Endothelial cell of umbilical vein (primary cell): ENCODE measurements at regions not wholly inside any gene's neighbourhood (a gene's known extent, or its start where the extent isn't known, plus 50 kb on each side); places are given as distances from the start of the nearest gene placed in this dataset.

Experiments
- BruUV-seq: library from RNA; stranded (reverse); fragments of 400-500 nt; replicated peaks from 2 replicates; lab custom pipeline; 2021; lab: Mats Ljungman, UMichigan
- CTCF ChIA-PET: fragments of 300-600, 350-600 bp; sonication (Branson Sonifier 250); formaldehyde crosslinking; loops from one replicate; lab custom pipeline; 2021; ENCODE audit warnings: antibody characterized with exemption, inconsistent platforms; lab: Charles Lee
- POLR2A ChIA-PET: fragments of 300-600, 350-600 bp; sonication (Branson Sonifier 250); formaldehyde crosslinking; loops from one replicate; lab custom pipeline; 2021; ENCODE audit warnings: antibody characterized with exemption, inconsistent platforms; lab: Charles Lee
- DNase-seq: peaks from one replicate; pipeline ENCODE4 v3.0.0-alpha.2; 2011; ENCODE audit warnings: low read depth, low spot score
- FAIRE-seq: peaks from 2 replicates; lab custom pipeline; 2011; peaks lifted over from hg19 to GRCh38; lab: Jason Lieb, UNC
- H2AFZ ChIP-seq: 2 replicates; pipeline ENCODE4 v1.6.0; 2012; ENCODE audit warnings: low read depth, low read length, control low read depth, inconsistent platforms
- H3K27ac ChIP-seq: 2 replicates; pipeline ENCODE4 v1.5.1; 2011; ENCODE audit warnings: low read depth, mild to moderate bottlenecking, control low read depth, low read length, moderate library complexity; ENCODE audit not compliant: insufficient read depth
- H3K27me3 ChIP-seq, 2 experiments: 2 replicates each; pipeline versions ENCODE4 v1.6.0 to v1.6.1; 2011; ENCODE audit warnings: low read length in 2 of 2, mixed read lengths in 1 of 2; ENCODE audit not compliant: control insufficient read depth in 2 of 2, insufficient read depth in 2 of 2
- H3K36me3 ChIP-seq, 2 experiments: 2 replicates in 1 of 2; 3 replicates in 1 of 2; pipeline ENCODE4 v1.5.1; 2011; ENCODE audit warnings: low read length in 2 of 2, mild to moderate bottlenecking in 1 of 2, moderate library complexity in 1 of 2; ENCODE audit not compliant: control insufficient read depth in 2 of 2, insufficient read depth in 2 of 2; ENCODE audit errors: extremely low read depth in 1 of 2
- H3K4me1 ChIP-seq: 3 replicates; pipeline ENCODE4 v1.5.1; 2011; ENCODE audit warnings: mild to moderate bottlenecking, low read length; ENCODE audit not compliant: control insufficient read depth, insufficient read depth; ENCODE audit errors: extremely low read depth
- H3K4me2 ChIP-seq: 2 replicates; pipeline ENCODE4 v1.6.1; 2011; ENCODE audit warnings: low read length, control low read depth, mixed read lengths; ENCODE audit not compliant: insufficient read depth
- H3K4me3 ChIP-seq, 3 experiments: fragments of 200-600 bp in 1 of 3; sonication (generic), shearing (Covaris generic) in 1 of 3; replicated peaks in 1 of 3; 2 replicates each; pipeline ENCODE4 v1.5.1; 2011 to 2016; ENCODE audit warnings: control low read depth in 3 of 3, low read length in 3 of 3, mild to moderate bottlenecking in 2 of 3, inconsistent platforms in 1 of 3, low read depth in 1 of 3, moderate library complexity in 1 of 3; ENCODE audit not compliant: insufficient read depth in 1 of 3
- H3K79me2 ChIP-seq: 2 replicates; pipeline ENCODE4 v1.6.0; 2012; ENCODE audit warnings: low read length, inconsistent platforms; ENCODE audit not compliant: control insufficient read depth, insufficient read depth
- H3K9ac ChIP-seq: replicated peaks from 2 replicates; pipeline ENCODE3; 2011; ENCODE audit warnings: low read length, control low read depth; ENCODE audit not compliant: insufficient read depth; ENCODE audit errors: extremely low read depth
- H3K9me1 ChIP-seq: replicated peaks from 3 replicates; pipeline ENCODE4 v1.6.0; 2011; ENCODE audit warnings: mild to moderate bottlenecking, low read length; ENCODE audit not compliant: control insufficient read depth, insufficient read depth; ENCODE audit errors: extremely low read depth
- H3K9me3 ChIP-seq: replicated peaks from 2 replicates; pipeline ENCODE4 v1.5.1; 2012; ENCODE audit warnings: low read length, inconsistent platforms; ENCODE audit not compliant: control insufficient read depth, insufficient read depth
- H4K20me1 ChIP-seq: replicated peaks from 2 replicates; pipeline ENCODE3; 2011; ENCODE audit warnings: mild to moderate bottlenecking, low read length; ENCODE audit not compliant: control insufficient read depth, insufficient read depth; ENCODE audit errors: extremely low read depth
- CTCF ChIP-seq, 2 donors: IDR thresholded peaks; 1 replicate in 1 of 2; 2 replicates in 1 of 2; pipeline ENCODE4 v1.5.1; 2011; ENCODE audit warnings: low read length in 2 of 2, mild to moderate bottlenecking in 2 of 2, moderate library complexity in 2 of 2, control low read depth in 1 of 2, inconsistent platforms in 1 of 2, low read depth in 1 of 2; ENCODE audit not compliant: insufficient read depth in 1 of 2; ENCODE audit errors: extremely low read depth in 1 of 2
- EZH2 ChIP-seq: IDR thresholded peaks from 2 replicates; pipeline ENCODE4 v1.6.1; 2012; ENCODE audit warnings: borderline replicate concordance, low read depth, mild to moderate bottlenecking, moderate library complexity, low read length, inconsistent platforms; ENCODE audit not compliant: severe bottlenecking
- FOS ChIP-seq: IDR thresholded peaks from 2 replicates; pipeline ENCODE4 v1.6.1; 2011; ENCODE audit warnings: mild to moderate bottlenecking, low read length, moderate library complexity, borderline replicate concordance; ENCODE audit not compliant: insufficient read depth
- GATA2 ChIP-seq: IDR thresholded peaks from 2 replicates; pipeline ENCODE4 v1.7.0; 2011; ENCODE audit warnings: low read depth, mild to moderate bottlenecking, moderate library complexity, mixed read lengths, low read length; ENCODE audit not compliant: insufficient read length, insufficient read depth
- JUN ChIP-seq: IDR thresholded peaks from 2 replicates; pipeline ENCODE4 v1.6.1; 2011; ENCODE audit warnings: borderline replicate concordance, low read depth; ENCODE audit not compliant: insufficient read length, insufficient read depth
- MAX ChIP-seq: IDR thresholded peaks from 2 replicates; pipeline ENCODE4 v1.6.1; 2011; ENCODE audit not compliant: insufficient read depth, insufficient read length
- MYC ChIP-seq: IDR thresholded peaks from one replicate; pipeline ENCODE4 v1.6.1; 2011; ENCODE audit warnings: mild to moderate bottlenecking, low read depth, low read length
- POLR2A ChIP-seq: IDR thresholded peaks from 2 replicates; pipeline ENCODE4 v1.6.1; 2012; ENCODE audit warnings: low read depth, mild to moderate bottlenecking, control low read depth, low read length
- POLR2AphosphoS5 ChIP-seq: IDR thresholded peaks from 2 replicates; pipeline ENCODE4 v1.6.1; 2012; ENCODE audit warnings: low read depth, mild to moderate bottlenecking, control low read depth, low read length, moderate library complexity; ENCODE audit not compliant: insufficient read depth
- dilution Hi-C: fragments of 300-500 bp; cut with MboI; formaldehyde crosslinking; loops from one replicate; pipeline ENCODE4 v1.15.0; 2019; ENCODE audit warnings: low sequenced_read_pairs; ENCODE audit not compliant: extremely low pct_ligation_motif_present
- intact Hi-C: fragments of 100-400 bp; cut with micrococcal nuclease; formaldehyde crosslinking; loops from one replicate; pipeline ENCODE4 v1.10.0; 2022

- no peaks in the 10 kb centered on the region for H3K36me3 ChIP-seq
- H4K20me1 ChIP-seq: no peaks in the 10 kb centered on the region
- TF ChIP-seq EZH2 (no peak), CTCF (IDR thresholded peaks at IDR 0.05; ENCODE audit: extremely low read depth in 1 of 2, insufficient read depth in 1 of 2, low read depth in 1 of 2, low read length in 2 of 2) (no peak), MAX (no peak), POLR2AphosphoS5 (no peak), GATA2 (no peak), MYC (no peak), FOS (no peak), POLR2A (no peak), JUN (no peak)
- H3K4me1 ChIP-seq: peaks cover 2% of the 10 kb centered on the region
- H3K9me1 ChIP-seq: no peaks in the 10 kb centered on the region
- no peaks in the 10 kb centered on the region for H3K79me2 ChIP-seq
- ChIA-PET CTCF (interaction anchor here (0.9 to 1.6 kb wide), 3 partner anchors 11 to 50 kb away, joined by 3 to 5 read pairs (median 4); no protein-coding TSS in a partner anchor), POLR2A (no interaction called here)
- FAIRE-seq (no peak), DNase-seq (no peak)
- H3K27ac ChIP-seq: no peak overlapping the region
- BruUV-seq: no TSS peak
- dilution Hi-C loops (no loop called here), intact Hi-C loops (no loop called here)
- H3K9me3 ChIP-seq: no peaks in the 10 kb centered on the region
- no peak overlapping the region for H3K4me2 ChIP-seq
- no peaks in the 10 kb centered on the region for H3K27me3 ChIP-seq
- H2AFZ ChIP-seq: no peak overlapping the region
- no peak overlapping the region for H3K4me3 ChIP-seq
- no peak overlapping the region for H3K9ac ChIP-seq
Measured at GRCh38 chr12:91276509-91276908, 93.9 kb upstream of the DCN start.
